ENCODE measurements at regions not wholly inside any gene's neighbourhood (a gene's known extent, or its start where the extent isn't known, plus 50 kb on each side); places are given as distances from the start of the nearest gene placed in this dataset.

- Histone ChIP-seq H3K27ac (no peak overlapping the region), H3K4me3 (no peak overlapping the region), H3K9me3 (no peaks in the 10 kb centered on the region), H3K4me1 (no peaks in the 10 kb centered on the region), H3K27me3 (no peaks in the 10 kb centered on the region), H3K36me3 (no peaks in the 10 kb centered on the region)
- TF ChIP-seq CTCF (IDR thresholded peaks at IDR 0.05) = no peak
- TF ChIP-seq POLR2A (IDR thresholded peaks at IDR 0.05) = no peak
- DNase-seq = no peak
These were observed 521.9 kb upstream of the TBX3 start for GRCh38 chr12:115205755-115206308.

- no peak overlapping the region for H3K27ac ChIP-seq
- TF ChIP-seq POLR2A (IDR thresholded peaks at IDR 0.05) (no peak), CTCF (IDR thresholded peaks at IDR 0.05) (no peak)
- no peaks in the 10 kb centered on the region for H3K4me1 ChIP-seq
- no peaks in the 10 kb centered on the region for H3K9me3 ChIP-seq
- no peak overlapping the region for H3K4me3 ChIP-seq
- DNase-seq = no peak
- H3K36me3 ChIP-seq = no peaks in the 10 kb centered on the region
- H3K27me3 ChIP-seq = no peaks in the 10 kb centered on the region
These were observed 521.2 kb upstream of the TBX3 start for GRCh38 chr12:115204957-115205754.

GRCh38 chr12:115203701-115204100 lies 519.7 kb upstream of the TBX3 start:
- Histone ChIP-seq H3K36me3 (no peaks in the 10 kb centered on the region), H3K9me3 (no peaks in the 10 kb centered on the region), H3K4me1 (no peaks in the 10 kb centered on the region), H3K4me3 (no peak overlapping the region), H3K27me3 (no peaks in the 10 kb centered on the region), H3K27ac (no peak overlapping the region)
- no peak for TF ChIP-seq CTCF (IDR thresholded peaks at IDR 0.05)
- no peak for TF ChIP-seq POLR2A (IDR thresholded peaks at IDR 0.05)
- DNase-seq = no peak

- no peaks in the 10 kb centered on the region for H3K4me1 ChIP-seq
- H3K27ac ChIP-seq = no peak overlapping the region
- no peaks in the 10 kb centered on the region for H3K9me3 ChIP-seq
- H3K27me3 ChIP-seq = no peaks in the 10 kb centered on the region
- TF ChIP-seq CTCF (IDR thresholded peaks at IDR 0.05) (no peak), POLR2A (IDR thresholded peaks at IDR 0.05) (no peak)
- H3K36me3 ChIP-seq = no peaks in the 10 kb centered on the region
- DNase-seq = no peak
- H3K4me3 ChIP-seq = no peak overlapping the region
These were observed 518.0 kb upstream of the TBX3 start for GRCh38 chr12:115201966-115202365.

GRCh38 chr12:115199831-115200230 lies 515.9 kb upstream of the TBX3 start:
- no peak overlapping the region for H3K4me3 ChIP-seq
- no peak overlapping the region for H3K27ac ChIP-seq
- DNase-seq = no peak

More at GRCh38 chr12:115199831-115200230, 515.9 kb upstream of the TBX3 start:
- H3K9me3 ChIP-seq = no peaks in the 10 kb centered on the region
- TF ChIP-seq POLR2A (IDR thresholded peaks at IDR 0.05) (no peak), CTCF (IDR thresholded peaks at IDR 0.05) (no peak)
- no peaks in the 10 kb centered on the region for H3K36me3 ChIP-seq
- no peaks in the 10 kb centered on the region for H3K27me3 ChIP-seq
- H3K4me1 ChIP-seq = no peaks in the 10 kb centered on the region

Data from Peyer's patch (tissue), 4 donors.